ENCODE measurements at regions not wholly inside any gene's neighbourhood (a gene's known extent, or its start where the extent isn't known, plus 50 kb on each side); places are given as distances from the start of the nearest gene placed in this dataset.

DNA sequence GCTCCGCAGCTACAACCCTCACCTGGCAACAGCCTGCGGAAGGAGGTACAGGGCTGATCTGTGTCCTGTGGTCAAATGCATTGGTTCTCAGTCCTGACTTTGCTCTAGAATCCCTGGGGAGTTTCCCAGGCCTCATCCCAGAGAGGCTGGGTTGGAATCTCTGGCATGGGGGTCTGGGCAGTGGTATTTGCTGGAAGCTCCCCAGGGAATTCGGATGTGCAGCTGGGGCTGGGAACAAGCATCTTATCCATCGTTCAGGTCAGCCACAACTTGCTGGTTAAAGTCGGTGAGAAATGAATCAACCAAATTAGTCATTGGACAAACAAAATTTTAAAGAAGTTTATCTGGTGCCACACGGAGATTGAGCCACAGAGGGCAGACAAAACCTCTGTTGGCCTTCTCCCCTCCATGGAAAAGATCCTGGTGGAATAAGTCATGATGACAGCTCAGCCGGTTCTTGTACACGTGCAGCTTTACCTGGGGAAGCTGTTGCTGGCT, 231.2 kb downstream of the FOXL1 start:
- no peak overlapping the region for H3K9ac ChIP-seq
- no peak overlapping the region for H3K27ac ChIP-seq
- TF ChIP-seq, protein P1, sequence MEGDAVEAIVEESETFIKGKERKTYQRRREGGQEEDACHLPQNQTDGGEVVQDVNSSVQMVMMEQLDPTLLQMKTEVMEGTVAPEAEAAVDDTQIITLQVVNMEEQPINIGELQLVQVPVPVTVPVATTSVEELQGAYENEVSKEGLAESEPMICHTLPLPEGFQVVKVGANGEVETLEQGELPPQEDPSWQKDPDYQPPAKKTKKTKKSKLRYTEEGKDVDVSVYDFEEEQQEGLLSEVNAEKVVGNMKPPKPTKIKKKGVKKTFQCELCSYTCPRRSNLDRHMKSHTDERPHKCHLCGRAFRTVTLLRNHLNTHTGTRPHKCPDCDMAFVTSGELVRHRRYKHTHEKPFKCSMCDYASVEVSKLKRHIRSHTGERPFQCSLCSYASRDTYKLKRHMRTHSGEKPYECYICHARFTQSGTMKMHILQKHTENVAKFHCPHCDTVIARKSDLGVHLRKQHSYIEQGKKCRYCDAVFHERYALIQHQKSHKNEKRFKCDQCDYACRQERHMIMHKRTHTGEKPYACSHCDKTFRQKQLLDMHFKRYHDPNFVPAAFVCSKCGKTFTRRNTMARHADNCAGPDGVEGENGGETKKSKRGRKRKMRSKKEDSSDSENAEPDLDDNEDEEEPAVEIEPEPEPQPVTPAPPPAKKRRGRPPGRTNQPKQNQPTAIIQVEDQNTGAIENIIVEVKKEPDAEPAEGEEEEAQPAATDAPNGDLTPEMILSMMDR (IDR thresholded peaks at IDR 0.05) = no peak

GRCh38 chr16:86810062-86810461, 231.7 kb downstream of the FOXL1 start:
- no peaks in the 10 kb centered on the region for H3K9me3 ChIP-seq (ENCODE audit: control insufficient read depth, low read length)
- TF ChIP-seq, protein P1 (IDR thresholded peaks at IDR 0.05) = no peak
- H3K4me2 ChIP-seq (ENCODE audit: low read length) = no peak overlapping the region
- H3K4me3 ChIP-seq (ENCODE audit: low read depth, low read length) = no peak overlapping the region
- H3K36me3 ChIP-seq (ENCODE audit: control insufficient read depth, insufficient read depth, low read length) = no peaks in the 10 kb centered on the region
- no peaks in the 10 kb centered on the region for H3K4me1 ChIP-seq
- no peaks in the 10 kb centered on the region for H3K79me2 ChIP-seq
- no peak overlapping the region for H3K9ac ChIP-seq
- no peaks in the 10 kb centered on the region for H3K27me3 ChIP-seq (ENCODE audit: control insufficient read depth, insufficient read depth, low read length)
- H2AFZ ChIP-seq = no peak overlapping the region
- no peak overlapping the region for H3K27ac ChIP-seq

More for the DNA sequence above, 231.2 kb downstream of the FOXL1 start:
- Histone ChIP-seq H3K4me3 (ENCODE audit: low read depth, low read length) (no peak overlapping the region), H3K36me3 (ENCODE audit: control insufficient read depth, insufficient read depth, low read length) (no peaks in the 10 kb centered on the region), H3K9me3 (ENCODE audit: control insufficient read depth, low read length) (no peaks in the 10 kb centered on the region), H3K79me2 (no peaks in the 10 kb centered on the region), H2AFZ (no peak overlapping the region), H3K27me3 (ENCODE audit: control insufficient read depth, insufficient read depth, low read length) (no peaks in the 10 kb centered on the region), H3K4me1 (no peaks in the 10 kb centered on the region), H3K4me2 (ENCODE audit: low read length) (no peak overlapping the region)

GRCh38 chr16:86812363-86812970, 234.1 kb downstream of the FOXL1 start:
- no peak overlapping the region for H3K4me3 ChIP-seq (ENCODE audit: low read depth, low read length)
- no peak overlapping the region for H3K9ac ChIP-seq
- H3K9me3 ChIP-seq (ENCODE audit: control insufficient read depth, low read length) = no peaks in the 10 kb centered on the region
- H3K4me2 ChIP-seq (ENCODE audit: low read length) = no peak overlapping the region
- no peak overlapping the region for H2AFZ ChIP-seq
- H3K79me2 ChIP-seq = no peaks in the 10 kb centered on the region
- H3K36me3 ChIP-seq (ENCODE audit: control insufficient read depth, insufficient read depth, low read length) = no peaks in the 10 kb centered on the region
- no peak overlapping the region for H3K27ac ChIP-seq
- TF ChIP-seq, protein P1 (IDR thresholded peaks at IDR 0.05) = no peak
- H3K27me3 ChIP-seq (ENCODE audit: control insufficient read depth, insufficient read depth, low read length) = no peaks in the 10 kb centered on the region
- no peaks in the 10 kb centered on the region for H3K4me1 ChIP-seq

DNA sequence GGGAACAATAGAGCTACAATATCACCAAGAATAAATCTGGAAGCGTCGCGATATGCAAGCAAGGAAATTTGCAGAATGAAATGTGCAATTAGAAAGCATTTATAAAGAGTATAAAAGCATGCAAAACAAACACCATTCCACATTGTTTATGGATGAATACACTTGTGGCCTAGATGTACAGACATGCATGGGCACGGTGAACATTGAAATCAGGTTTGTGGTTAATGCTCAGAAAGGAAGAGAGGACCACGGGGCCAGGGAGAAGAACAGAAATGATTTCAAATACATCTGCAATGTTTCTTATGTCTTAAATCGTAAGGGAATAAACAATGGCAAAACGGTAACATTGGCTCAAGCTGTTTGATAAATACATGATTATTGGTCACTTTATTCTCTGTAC, 235.9 kb downstream of the FOXL1 start:
- no peak overlapping the region for H3K27ac ChIP-seq
- H3K4me2 ChIP-seq (ENCODE audit: low read length) = no peak overlapping the region
- H3K9ac ChIP-seq = no peak overlapping the region
- H3K27me3 ChIP-seq (ENCODE audit: control insufficient read depth, insufficient read depth, low read length) = no peaks in the 10 kb centered on the region
- H2AFZ ChIP-seq = no peak overlapping the region
- H3K4me1 ChIP-seq = no peaks in the 10 kb centered on the region
- no peak overlapping the region for H3K4me3 ChIP-seq (ENCODE audit: low read depth, low read length)
- H3K36me3 ChIP-seq (ENCODE audit: control insufficient read depth, insufficient read depth, low read length) = no peaks in the 10 kb centered on the region
- H3K79me2 ChIP-seq = no peaks in the 10 kb centered on the region
- H3K9me3 ChIP-seq (ENCODE audit: control insufficient read depth, low read length) = no peaks in the 10 kb centered on the region
- TF ChIP-seq, protein P1 (IDR thresholded peaks at IDR 0.05) = no peak
